ENCODE measurements at regions not wholly inside any gene's neighbourhood (a gene's known extent, or its start where the extent isn't known, plus 50 kb on each side); places are given as distances from the start of the nearest gene placed in this dataset.

DNA sequence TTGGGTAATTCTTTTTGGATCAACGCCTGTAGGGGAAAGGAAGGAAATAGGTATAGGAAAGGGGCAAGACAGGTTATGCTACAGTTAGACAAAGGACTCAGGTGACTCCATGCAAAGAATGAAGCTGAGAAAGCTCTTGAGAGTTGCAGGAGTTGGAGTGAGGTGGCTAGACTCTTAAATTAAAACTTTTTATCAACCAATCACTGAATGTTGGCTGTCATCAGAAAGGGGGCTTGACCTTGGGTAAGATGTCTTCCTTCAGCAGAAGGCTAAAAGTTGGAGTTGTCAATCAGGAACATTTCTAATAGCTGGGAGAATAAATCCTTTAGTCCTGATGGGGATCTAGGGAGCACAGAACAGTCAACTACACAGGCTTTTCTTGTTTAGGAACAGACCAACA, 595.4 kb downstream of the SLC16A7 start:
- Histone ChIP-seq H3K27me3 (no peaks in the 10 kb centered on the region), H3K4me3 (no peak overlapping the region), H3K36me3 (replicated peaks in 1 of 2; ENCODE audit: insufficient read depth in 1 of 2, low read depth in 2 of 2) (no peaks in the 10 kb centered on the region), H3K4me1 (no peaks in the 10 kb centered on the region), H3K27ac (no peak overlapping the region), H3K9me3 (no peaks in the 10 kb centered on the region)
- intact Hi-C loops (cut with DNase I) = no loop called here
- ATAC-seq (no peak), DNase-seq (no peak)
- TF ChIP-seq POLR2A (IDR thresholded peaks at IDR 0.05) (no peak), CTCF (IDR thresholded peaks at IDR 0.05) (no peak)
- WGBS, 2 donors = 50 to 52% methylated on average over 1 of the region's 1 CpG

GRCh38 chr12:60191676-60192359, 596.0 kb downstream of the SLC16A7 start:
- TF ChIP-seq POLR2A (IDR thresholded peaks at IDR 0.05) (no peak), CTCF (IDR thresholded peaks at IDR 0.05) (no peak)
- ATAC-seq (no peak), DNase-seq (no peak)
- Histone ChIP-seq H3K4me1 (no peaks in the 10 kb centered on the region), H3K27ac (no peak overlapping the region), H3K27me3 (no peaks in the 10 kb centered on the region), H3K4me3 (no peak overlapping the region), H3K9me3 (no peaks in the 10 kb centered on the region), H3K36me3 (replicated peaks in 1 of 2; ENCODE audit: insufficient read depth in 1 of 2, low read depth in 2 of 2) (no peaks in the 10 kb centered on the region)
- intact Hi-C loops (cut with DNase I) = no loop called here

DNA sequence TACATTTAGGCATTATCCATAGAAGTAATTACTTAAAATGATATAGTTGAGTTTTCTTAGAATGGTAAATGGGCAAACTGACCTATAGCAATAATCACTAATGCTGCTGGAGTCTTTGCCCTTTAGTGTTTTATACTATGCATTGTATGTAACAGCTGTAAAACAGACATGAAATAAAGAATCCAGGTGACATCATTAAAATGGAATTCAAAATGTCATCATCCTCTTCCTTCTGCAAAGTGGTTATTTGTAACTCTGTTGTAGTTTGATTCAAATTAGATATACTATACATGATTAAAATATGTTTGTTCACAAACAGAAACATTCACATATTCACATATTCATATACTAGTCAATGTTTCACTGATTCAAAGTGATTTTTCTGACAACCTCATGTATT, 598.8 kb downstream of the SLC16A7 start:
- H3K4me3 ChIP-seq = no peak overlapping the region
- no peak for TF ChIP-seq POLR2A (IDR thresholded peaks at IDR 0.05)
- H3K36me3 ChIP-seq (replicated peaks in 1 of 2; ENCODE audit: insufficient read depth in 1 of 2, low read depth in 2 of 2) = no peaks in the 10 kb centered on the region
- ATAC-seq (no peak), DNase-seq (no peak)
- intact Hi-C loops (cut with DNase I) = no loop called here
- no peak overlapping the region for H3K27ac ChIP-seq
- H3K4me1 ChIP-seq = no peaks in the 10 kb centered on the region
- no peaks in the 10 kb centered on the region for H3K27me3 ChIP-seq
- H3K9me3 ChIP-seq = no peaks in the 10 kb centered on the region

GRCh38 chr12:60195483-60195882, 599.7 kb downstream of the SLC16A7 start:
- ATAC-seq (no peak), DNase-seq (no peak)
- Histone ChIP-seq H3K36me3 (replicated peaks in 1 of 2; ENCODE audit: insufficient read depth in 1 of 2, low read depth in 2 of 2) (no peaks in the 10 kb centered on the region), H3K4me1 (no peaks in the 10 kb centered on the region), H3K4me3 (no peak overlapping the region), H3K9me3 (no peaks in the 10 kb centered on the region), H3K27ac (no peak overlapping the region), H3K27me3 (no peaks in the 10 kb centered on the region)
- no peak for TF ChIP-seq CTCF (IDR thresholded peaks at IDR 0.05)
- no peak for TF ChIP-seq POLR2A (IDR thresholded peaks at IDR 0.05)
- 90 to 93% methylated on average over 1 of the region's 1 CpG for WGBS, 2 donors
- intact Hi-C loops (cut with DNase I) = no loop called here

- TF ChIP-seq POLR2A (IDR thresholded peaks at IDR 0.05) (no peak), CTCF (IDR thresholded peaks at IDR 0.05) (no peak)
- no peaks in the 10 kb centered on the region for H3K36me3 ChIP-seq (replicated peaks in 1 of 2; ENCODE audit: insufficient read depth in 1 of 2, low read depth in 2 of 2)
- 93 to 95% methylated on average over 10 of the region's 10 CpGs for WGBS, 2 donors
- intact Hi-C loops (cut with DNase I) = no loop called here
- no peaks in the 10 kb centered on the region for H3K9me3 ChIP-seq
- ATAC-seq = no peak
- H3K4me1 ChIP-seq = no peaks in the 10 kb centered on the region
- no peak overlapping the region for H3K27ac ChIP-seq
- DNase-seq = no peak
- H3K27me3 ChIP-seq = no peaks in the 10 kb centered on the region
- no peak overlapping the region for H3K4me3 ChIP-seq
These were observed 600.5 kb downstream of the SLC16A7 start for GRCh38 chr12:60196366-60196765.
